Neural progenitor cell (in vitro differentiated cells): ENCODE measurements at regions not wholly inside any gene's neighbourhood (a gene's known extent, or its start where the extent isn't known, plus 50 kb on each side); places are given as distances from the start of the nearest gene placed in this dataset.

Experiments used
- EZH2phosphoT487 ChIP-seq: fragments of 200-600 bp; sonication (generic); IDR thresholded peaks from 2 replicates; pipeline ENCODE4 v1.6.1; 2017; ENCODE audit warnings: antibody characterized with exemption
- TF ChIP-seq, protein P1 (sequence below): fragments of 200-600 bp; sonication (generic); IDR thresholded peaks from 2 replicates; pipeline ENCODE4 v1.5.1; 2017; ENCODE audit warnings: antibody characterized with exemption, mild to moderate bottlenecking

DNA sequence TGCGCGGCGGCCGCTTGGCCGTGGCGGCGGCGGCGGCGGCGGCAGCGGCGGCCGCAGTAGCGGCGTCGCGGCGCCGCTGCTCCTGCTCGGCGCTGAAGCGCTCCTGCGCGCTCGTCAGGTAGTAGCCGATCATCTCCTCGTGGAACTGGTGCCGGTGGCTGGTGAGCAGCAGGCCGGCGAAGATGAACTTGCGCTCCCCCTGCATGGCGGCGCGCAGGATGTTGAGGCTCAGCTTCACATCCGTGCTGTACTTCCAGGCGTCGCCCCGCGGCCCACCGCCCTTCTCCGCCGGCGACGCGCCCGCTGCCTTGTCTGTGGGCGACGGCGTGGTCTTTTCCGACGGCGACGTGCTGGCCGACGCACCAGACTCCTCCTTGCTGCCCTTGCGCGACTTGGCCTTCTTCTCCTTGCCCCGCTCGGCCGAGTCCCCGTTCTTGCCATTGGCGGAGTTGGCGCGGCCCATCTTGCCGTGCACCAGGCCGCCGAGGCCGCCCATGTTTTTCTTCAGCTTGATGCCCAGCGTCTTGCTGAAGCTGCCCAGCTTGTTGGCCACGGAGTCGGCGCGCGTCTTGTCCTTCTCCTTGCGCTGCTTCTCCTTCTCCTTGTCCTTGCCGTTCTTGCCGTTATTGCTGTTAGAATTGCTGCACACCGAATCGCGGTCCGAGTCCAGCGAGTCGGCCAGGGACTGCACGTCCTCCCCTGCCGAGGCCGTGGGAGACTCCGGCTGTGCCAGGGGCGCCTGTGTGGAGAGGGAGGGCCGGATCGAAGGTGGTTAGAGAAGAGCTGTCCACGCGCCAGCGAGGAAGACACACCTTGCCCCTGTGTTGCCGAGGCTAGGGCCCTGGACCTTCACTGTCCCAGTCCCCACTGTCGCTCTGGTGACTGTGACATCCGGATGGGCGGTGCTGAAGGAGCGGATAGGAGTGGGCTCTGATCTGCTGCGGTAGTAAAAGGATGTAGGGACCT is 157.6 kb downstream of the KLF13 start:
- TF ChIP-seq, protein P1, sequence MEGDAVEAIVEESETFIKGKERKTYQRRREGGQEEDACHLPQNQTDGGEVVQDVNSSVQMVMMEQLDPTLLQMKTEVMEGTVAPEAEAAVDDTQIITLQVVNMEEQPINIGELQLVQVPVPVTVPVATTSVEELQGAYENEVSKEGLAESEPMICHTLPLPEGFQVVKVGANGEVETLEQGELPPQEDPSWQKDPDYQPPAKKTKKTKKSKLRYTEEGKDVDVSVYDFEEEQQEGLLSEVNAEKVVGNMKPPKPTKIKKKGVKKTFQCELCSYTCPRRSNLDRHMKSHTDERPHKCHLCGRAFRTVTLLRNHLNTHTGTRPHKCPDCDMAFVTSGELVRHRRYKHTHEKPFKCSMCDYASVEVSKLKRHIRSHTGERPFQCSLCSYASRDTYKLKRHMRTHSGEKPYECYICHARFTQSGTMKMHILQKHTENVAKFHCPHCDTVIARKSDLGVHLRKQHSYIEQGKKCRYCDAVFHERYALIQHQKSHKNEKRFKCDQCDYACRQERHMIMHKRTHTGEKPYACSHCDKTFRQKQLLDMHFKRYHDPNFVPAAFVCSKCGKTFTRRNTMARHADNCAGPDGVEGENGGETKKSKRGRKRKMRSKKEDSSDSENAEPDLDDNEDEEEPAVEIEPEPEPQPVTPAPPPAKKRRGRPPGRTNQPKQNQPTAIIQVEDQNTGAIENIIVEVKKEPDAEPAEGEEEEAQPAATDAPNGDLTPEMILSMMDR = no peak
- TF ChIP-seq EZH2phosphoT487 = no peak
